ENCODE measurements at regions not wholly inside any gene's neighbourhood (a gene's known extent, or its start where the extent isn't known, plus 50 kb on each side); places are given as distances from the start of the nearest gene placed in this dataset.
"Not testable (repeated sequence)": the region's sequence is repeated elsewhere in the genome, so short reads cannot be mapped to it uniquely, and the experiment has no call there.

DNA sequence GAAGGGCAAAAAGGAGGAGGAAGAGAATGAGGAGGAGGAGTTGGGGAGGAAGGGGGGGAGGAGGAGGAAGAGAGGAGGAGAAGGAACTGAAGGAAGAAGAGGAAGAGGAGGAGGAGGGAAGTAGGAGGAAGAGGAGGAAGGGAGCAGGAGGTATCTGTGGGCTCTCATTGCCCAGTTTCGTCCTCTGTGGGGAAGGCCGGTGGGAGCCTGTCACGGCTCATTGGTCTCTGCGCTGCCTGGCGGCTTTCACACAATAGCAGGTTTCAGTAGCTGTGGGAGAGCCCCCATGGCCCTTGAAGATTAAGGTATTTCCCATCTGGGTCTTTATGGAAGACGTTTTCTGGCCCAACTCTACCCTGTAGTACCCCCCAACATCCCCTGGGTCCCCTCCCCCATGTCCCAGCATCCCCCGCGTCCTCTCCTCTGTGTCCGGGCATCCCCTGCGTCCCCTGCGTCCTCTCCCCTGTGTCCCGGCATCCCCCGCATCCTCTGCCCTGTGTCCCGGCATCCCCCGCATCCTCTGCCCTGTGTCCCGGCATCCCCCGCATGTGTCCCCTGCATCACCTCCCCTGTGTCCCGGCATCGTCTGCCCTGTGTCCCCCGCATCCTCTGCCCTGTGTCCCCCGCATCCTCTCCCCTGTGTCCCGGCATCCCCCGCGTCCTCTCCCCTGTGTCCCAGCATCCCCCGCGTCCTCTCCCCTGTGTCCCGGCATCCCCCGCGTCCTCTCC lies 278.2 kb upstream of the SFSWAP start:
- peak; percentile 76 for DNase-seq (ENCODE audit: extremely low spot score)
- ChIA-PET POLR2A (no interaction called here), CTCF (no interaction called here)
- no peak for TF ChIP-seq CTCF (IDR thresholded peaks at IDR 0.05; ENCODE audit: control extremely low read depth, extremely low read depth, low read depth, missing control alignments)

DNA sequence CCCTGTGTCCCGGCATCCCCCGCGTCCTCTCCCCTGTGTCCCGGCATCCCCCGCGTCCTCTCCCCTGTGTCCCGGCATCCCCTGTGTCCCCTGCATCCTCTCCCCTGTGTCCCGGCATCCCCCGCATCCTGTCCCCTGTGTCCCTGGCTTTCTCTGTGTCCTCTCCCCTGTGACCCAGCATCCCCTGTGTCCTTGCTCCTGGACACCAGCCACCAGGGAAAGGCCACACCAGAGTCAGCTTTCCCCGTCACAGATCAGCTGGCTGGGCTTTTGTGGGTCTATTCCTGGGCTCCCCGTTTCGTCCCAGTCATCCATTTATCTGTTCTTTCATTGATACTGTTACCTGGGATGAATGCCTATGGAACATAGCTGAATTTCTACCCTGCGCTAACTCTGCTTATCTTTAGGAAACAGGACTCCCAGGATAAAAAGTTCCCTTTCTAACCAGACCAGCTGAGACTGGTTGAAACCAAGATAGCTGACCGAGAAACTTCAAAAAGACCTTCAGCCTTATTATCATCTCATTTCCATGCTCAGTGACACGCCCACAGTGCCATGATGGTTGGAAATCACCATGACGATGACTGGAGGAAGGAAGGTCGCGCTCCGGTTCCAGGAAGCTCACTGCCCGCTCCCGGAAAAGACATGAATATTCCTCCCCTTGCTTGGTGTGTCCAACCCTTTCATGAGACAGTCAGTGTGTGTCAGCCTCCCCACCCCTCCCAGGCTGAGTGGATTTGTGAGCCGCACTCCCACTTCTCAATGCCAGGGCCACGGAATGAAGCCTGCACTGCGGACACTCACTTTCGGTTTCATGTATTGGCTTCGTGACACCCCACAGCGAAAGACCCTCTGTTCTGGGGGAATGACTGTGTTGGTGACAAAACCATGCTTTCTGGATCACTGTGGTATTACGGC lies 276.4 kb upstream of the SFSWAP start:
- CTCF ChIA-PET, result no interaction called here
- DNase-seq (ENCODE audit: extremely low spot score), result no peak
- POLR2A ChIA-PET, result no interaction called here
- no peak for TF ChIP-seq CTCF (IDR thresholded peaks at IDR 0.05; ENCODE audit: control extremely low read depth, extremely low read depth, low read depth, missing control alignments)

- no peak for TF ChIP-seq CTCF (IDR thresholded peaks at IDR 0.05; ENCODE audit: control extremely low read depth, extremely low read depth, low read depth, missing control alignments)
- DNase-seq (ENCODE audit: extremely low spot score), result no peak
- ChIA-PET POLR2A (no interaction called here), CTCF (interaction anchor here (1.0 to 1.4 kb wide), 3 partner anchors 17 to 333 kb away, joined by 3 read pairs; no protein-coding TSS in a partner anchor)
These were observed 273.8 kb upstream of the SFSWAP start for GRCh38 chr12:131436922-131437705.

DNA sequence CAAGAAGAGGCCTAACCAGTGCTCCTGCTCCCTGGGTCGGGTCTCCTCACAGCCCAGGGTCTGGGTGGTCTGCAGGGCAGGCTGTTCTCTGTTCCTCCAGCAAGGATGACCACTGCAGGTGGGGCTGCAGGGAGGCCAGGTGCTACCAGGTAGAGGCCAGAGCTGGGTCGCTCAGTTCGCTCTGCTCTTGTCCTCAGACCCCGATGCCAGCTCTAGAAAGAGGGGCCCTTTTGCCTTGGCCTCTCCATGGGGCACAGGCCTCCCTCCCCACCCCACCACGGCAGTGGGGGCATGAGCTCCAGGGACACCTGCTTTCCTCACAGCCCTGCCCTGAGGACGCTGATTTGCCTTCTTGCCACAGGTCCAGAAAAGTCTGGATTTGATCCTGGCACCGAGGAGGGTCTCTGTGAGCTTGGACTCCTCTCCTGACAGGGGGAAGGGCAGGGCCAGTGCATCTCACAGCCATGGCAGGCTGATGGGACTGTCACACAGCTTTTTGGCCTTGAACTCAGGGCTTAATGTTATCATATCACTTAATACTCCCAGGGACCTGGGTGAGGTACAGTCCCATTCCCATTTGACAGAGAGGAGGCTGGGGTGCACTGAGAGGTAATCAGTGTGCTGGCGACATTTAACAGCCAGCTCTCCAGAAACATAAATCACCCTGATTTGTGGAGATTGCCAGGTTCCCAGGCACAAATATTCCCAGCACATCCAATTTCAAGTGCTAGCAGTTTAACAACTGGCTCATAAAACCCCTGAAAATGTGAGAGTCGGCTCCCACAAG lies 273.0 kb upstream of the SFSWAP start:
- POLR2A ChIA-PET, result no interaction called here
- TF ChIP-seq CTCF (IDR thresholded peaks at IDR 0.05; ENCODE audit: control extremely low read depth, extremely low read depth, low read depth, missing control alignments), result no peak
- CTCF ChIA-PET, result interaction anchor here (1.3 to 1.4 kb wide), 3 partner anchors 15 to 333 kb away, joined by 3 to 5 read pairs (median 3); no protein-coding TSS in a partner anchor
- DNase-seq (ENCODE audit: extremely low spot score), result no peak

DNA sequence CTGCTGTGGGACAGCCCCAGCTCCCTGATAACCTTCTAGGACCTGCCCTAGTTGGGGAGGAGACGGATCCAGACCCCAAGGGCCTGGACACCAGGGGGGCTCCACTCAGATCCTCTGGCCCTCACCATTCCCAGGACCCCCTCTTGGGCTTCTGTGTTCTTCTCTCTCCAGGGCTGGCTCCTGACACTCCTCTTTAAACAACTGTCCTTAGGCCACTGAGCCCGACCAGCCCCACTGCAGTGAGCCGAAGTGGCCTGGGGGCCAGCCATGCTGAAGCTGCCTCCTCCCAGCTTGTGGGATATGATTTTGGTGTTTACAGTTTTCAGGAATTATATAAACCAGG lies 272.4 kb upstream of the SFSWAP start:
- DNase-seq (ENCODE audit: extremely low spot score); POLR2A ChIA-PET: not testable (repeated sequence)
- CTCF ChIA-PET, result interaction anchor here (1.3 to 1.4 kb wide), 2 partner anchors 14 to 334 kb away, joined by 3 to 5 read pairs; no protein-coding TSS in a partner anchor

GRCh38 chr12:131438881-131439280 lies 272.0 kb upstream of the SFSWAP start:
- POLR2A ChIA-PET, result no interaction called here
- DNase-seq (ENCODE audit: extremely low spot score), result no peak
- TF ChIP-seq CTCF (IDR thresholded peaks at IDR 0.05; ENCODE audit: control extremely low read depth, extremely low read depth, low read depth, missing control alignments), result no peak
- CTCF ChIA-PET, result interaction anchor here (1.4 kb wide), 1 partner anchor 14 kb away, joined by 5 read pairs; no protein-coding TSS in a partner anchor

DNA sequence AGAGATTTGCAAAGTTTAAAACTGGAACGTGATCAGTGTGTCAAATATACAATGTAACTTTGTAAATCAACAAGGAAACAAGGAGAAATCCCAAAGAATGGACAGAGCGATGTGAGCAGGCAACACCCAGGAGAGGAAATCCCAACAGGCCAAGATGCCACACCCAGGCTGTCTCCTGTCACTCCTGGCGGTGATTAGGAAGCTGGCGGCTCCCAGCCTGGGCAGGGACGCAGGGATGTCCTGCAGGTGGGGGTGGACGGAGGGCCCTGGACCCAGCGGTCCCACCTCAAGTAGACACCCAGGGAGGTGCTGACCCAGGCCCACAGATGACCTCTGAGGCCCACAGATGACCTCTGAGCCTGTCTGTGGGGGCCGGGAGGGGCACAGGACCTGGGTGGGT lies 271.1 kb upstream of the SFSWAP start:
- DNase-seq (ENCODE audit: extremely low spot score); POLR2A ChIA-PET; CTCF ChIA-PET: not testable (repeated sequence)

- POLR2A ChIA-PET; DNase-seq (ENCODE audit: extremely low spot score); CTCF ChIA-PET: not testable (repeated sequence)
These were observed 270.5 kb upstream of the SFSWAP start for GRCh38 chr12:131440209-131441059.

All from GM10248 (cell line).